HG02885 (cell line): ENCODE measurements at regions not wholly inside any gene's neighbourhood (a gene's known extent, or its start where the extent isn't known, plus 50 kb on each side); places are given as distances from the start of the nearest gene placed in this dataset.
"Not testable (repeated sequence)": the region's sequence is repeated elsewhere in the genome, so short reads cannot be mapped to it uniquely, and the experiment has no call there.

Experiments used
- ATAC-seq: cut with Tn5 transposase; IDR thresholded peaks from one replicate; pipeline ENCODE4 v1.9.1; 2021; ENCODE audit warnings: mild to moderate bottlenecking; ENCODE audit not compliant: unreplicated experiment, poor library complexity

- peak; percentile 71 for ATAC-seq
Observed at GRCh38 chr9:6106711-6107339, 91.4 kb upstream of the RANBP6 start.

GRCh38 chr9:6105738-6106137 is 90.3 kb upstream of the RANBP6 start:
- ATAC-seq = no peak

GRCh38 chr9:6104406-6104805 is 89.0 kb upstream of the RANBP6 start:
- ATAC-seq = not testable (repeated sequence)

- ATAC-seq = not testable (repeated sequence)
Observed at GRCh38 chr9:6103911-6104310, 88.5 kb upstream of the RANBP6 start.

DNA sequence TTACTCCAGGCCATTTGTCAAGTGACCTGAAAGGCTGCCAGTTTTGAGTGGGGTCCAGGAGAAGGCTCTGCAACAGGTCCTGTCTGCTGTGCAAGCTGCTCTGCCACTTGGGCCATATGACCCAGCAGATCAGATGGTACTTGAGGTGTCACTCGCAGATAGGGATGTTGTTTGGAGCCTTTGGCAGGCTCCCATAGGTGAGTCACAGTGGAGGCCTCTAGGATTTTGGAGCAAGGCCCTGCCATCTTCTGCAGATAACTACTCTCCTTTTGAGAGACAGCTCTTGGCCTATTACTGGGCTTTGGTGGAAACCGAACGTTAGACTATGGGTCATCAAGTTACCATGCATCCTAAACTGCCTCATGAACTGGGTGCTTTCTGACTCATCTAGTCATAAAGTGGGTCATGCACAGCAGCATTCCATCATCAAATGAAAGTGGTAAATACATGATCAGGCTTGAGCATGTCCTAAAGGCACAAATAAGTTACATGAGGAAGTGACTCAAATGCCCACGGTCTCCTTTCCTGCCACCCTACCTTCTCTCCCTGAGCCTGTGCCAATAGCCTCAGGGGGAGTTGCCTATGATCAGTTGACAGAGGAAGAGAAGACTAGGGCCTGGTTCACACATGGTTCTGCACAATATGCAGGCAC is 87.0 kb upstream of the RANBP6 start:
- ATAC-seq = not testable (repeated sequence)

DNA sequence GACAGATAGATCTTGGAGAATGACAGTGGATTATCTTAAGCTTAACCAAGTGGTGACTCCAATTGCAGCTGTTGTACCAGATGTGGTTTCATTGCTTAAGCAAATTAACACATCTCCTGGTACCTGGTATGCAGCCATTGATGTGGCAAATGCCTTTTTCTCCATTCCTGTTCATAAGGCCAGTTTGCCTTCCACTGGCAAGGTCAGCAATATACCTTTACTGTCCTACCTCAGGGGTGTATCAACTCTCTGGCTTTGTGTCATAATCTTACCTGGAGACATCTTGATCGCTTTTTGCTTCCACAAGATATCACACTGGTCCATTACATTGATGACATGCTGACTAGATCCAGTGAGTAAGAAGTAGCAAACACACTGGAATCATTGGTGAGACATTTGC is 86.3 kb upstream of the RANBP6 start:
- ATAC-seq = not testable (repeated sequence)

DNA sequence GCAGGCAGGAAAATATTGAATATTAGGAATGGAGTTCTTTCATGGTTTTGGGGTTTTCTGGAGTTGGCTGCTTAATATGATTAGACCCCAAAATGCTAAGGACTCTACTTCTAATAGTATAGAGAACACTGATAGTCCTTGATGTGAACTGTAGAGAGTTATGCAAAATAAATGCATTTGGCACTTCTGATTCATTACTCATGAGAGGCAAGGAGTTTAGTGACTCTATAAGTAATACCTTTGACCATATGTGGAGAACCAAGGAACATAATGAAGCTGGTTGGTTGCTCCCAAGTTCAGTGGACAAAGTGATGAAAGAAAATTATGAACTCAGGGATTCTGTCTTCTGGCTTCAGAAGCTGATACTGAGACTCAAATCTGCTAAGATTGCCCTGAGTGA is 83.9 kb upstream of the RANBP6 start:
- not testable (repeated sequence) for ATAC-seq

DNA sequence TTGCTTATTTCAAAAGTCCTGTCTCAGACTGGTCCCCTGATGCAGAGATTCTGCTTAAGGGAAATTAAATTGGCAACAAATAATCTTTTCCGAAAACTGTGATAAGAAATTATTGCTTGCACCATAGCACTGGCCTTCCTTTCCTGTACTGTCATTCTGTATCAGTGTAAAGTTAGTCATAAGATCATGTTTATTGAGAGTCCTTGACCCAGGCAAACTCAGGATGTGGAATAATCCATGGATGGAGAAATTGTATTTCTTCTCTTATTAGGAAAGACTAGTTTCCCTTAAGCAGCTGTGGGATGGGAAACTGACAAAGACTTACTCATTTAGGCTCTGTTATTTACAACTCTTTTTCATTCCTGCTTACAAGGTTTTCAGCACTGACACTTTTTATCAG is 83.0 kb upstream of the RANBP6 start:
- no peak for ATAC-seq

DNA sequence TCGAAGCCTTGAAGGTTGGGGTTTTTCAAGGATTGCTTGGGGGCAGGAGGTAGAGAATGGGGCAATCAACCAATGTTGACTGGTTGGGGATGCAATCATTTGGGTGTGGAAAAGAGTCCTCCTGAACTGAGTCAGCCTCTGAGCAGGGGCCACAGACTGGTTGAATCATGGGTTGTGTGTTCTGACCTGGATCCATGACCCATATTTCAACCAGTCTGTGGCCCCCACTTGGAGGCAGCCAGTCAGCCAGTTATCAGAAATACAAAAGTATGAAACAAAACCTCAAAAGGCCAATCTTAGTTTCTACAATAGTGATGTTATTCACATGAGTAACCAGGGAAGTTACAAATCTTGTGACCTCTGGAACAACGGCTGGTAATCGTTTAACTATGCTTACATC is 81.4 kb upstream of the RANBP6 start:
- ATAC-seq = no peak

DNA sequence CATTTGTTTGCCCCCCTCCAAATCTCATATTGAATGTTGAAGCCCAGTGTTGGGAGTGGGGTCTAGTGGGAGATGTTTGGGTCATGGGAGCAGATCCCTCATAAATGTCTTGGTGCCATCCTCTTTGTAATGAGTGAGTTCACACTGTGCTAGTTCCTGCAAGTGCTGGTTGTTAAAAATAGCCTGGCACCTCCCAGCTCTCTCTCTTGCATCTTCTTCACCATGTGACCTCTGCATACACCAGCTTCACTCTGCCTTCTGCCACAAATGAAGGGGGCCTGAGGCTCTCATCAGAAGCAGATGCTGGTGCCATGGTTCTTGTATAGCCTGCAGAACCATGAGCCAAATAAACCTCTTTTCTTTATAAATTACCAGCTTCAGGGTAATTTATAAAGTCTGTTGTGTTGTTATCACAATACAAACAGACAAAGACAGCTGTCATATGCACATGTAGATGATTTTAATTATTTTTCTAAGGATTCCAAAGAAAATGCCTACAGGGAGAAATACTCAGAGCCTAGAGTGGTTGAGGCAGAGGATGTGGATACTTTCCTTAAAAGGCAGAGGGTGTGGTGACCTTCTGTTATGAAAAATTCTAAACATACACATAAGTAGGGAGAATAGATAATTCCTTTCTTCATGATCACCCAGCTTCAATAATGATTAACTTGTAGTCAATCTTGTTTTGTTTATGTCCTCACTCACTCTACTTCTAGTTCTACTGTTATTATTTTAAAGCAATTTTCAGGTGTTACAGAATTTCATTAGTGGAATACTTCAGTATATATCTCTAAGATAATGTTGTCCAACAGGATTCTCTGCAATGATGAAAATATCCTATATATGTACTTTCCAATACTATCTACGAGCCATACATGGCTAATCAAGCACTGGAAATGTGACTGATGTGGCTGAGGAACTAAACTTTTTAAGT is 75.1 kb upstream of the RANBP6 start:
- no peak for ATAC-seq

DNA sequence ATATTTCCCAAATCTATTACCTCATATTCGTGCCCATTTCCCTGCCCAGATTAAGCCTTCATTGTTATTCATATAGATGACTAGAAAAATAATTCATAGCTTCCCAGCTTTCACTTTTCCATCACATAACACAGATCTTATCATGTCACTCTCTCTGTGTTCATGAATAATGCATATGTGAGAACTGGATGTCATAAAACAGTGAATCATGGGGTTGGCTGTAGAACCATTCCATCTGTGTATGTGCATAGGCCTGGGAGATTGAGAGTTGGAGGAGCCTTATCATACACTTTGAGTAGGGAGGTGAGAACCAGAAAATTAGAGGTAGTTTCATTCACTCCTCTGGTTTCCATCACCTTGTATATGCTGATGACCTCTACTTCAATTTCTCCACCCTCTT is 73.9 kb upstream of the RANBP6 start:
- no peak for ATAC-seq

GRCh38 chr9:6086006-6086655 is 70.7 kb upstream of the RANBP6 start:
- ATAC-seq = no peak

GRCh38 chr9:6080154-6080716 is 64.8 kb upstream of the RANBP6 start:
- no peak for ATAC-seq

GRCh38 chr9:6079386-6079785 is 64.0 kb upstream of the RANBP6 start:
- ATAC-seq = no peak

DNA sequence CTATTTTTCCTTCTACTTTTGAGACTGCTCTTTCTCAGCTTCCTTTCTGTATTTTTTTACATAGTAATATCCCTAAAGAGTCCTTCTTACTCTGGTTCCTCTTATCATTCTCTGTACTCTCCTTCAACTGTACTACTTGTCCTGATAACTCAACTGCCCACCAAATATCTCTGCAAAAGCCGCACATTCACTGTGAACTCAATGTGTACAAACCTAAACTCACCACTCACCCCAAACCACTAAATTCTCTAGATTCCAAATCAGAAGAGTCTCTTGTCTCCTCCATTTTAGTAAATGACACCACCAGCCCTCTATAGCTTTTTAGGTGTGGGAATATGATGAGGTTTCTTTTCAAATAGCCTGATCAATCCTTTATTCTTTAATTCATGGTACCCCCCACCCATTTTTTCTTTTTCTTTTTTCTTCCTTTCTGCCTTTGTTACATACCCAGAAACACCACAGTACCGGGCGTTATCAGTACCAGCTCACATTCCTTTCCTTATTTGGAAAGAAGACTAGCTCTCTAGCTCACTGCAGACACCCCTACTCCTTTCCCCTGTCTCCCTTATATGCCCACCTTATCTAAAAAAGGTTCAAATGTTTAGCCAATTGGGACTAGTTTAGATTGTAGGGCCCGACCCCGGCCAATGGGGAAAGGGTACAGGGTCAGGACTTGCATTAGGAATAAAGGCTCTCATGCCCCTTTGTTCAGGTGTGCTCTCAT is 63.1 kb upstream of the RANBP6 start:
- no peak for ATAC-seq

DNA sequence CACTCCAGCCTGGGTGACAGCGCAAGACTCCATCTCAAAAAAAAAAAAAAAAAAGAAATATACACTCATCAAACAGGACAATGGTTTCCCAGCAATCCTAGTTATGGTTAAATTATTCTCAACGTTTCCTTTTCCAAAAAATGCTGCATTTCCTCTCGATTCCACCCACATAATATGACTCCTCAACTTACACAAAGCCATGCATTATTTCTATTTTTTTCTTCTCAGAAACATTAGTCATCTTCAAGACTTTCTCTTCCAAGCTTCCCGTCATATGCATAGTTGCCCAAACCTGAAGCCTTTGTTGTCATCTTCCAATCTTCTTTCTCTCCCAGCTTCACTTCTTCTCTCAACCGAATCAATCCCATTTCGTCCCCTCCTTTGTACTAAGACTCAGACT is 61.4 kb upstream of the RANBP6 start:
- ATAC-seq = no peak

DNA sequence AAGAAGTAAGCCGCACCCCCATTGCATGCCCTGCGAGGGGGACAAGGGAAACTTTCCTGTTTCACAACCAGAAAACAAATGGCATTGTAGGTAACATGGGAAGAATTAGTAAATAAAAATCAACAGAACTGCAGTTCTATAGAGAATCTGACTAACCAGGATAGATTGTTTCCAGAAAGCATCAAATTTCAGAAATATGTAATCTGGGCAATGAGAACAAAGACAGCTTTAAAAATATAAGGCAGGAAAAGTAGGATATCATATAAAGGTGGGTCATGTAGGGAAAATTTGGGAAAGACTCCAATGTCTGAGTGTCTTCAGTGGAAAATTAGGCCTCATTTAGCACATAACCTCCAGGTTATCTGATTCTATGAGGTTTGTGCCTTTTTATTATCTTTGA is 58.3 kb upstream of the RANBP6 start:
- no peak for ATAC-seq

GRCh38 chr9:6072865-6073264 is 57.4 kb upstream of the RANBP6 start:
- no peak for ATAC-seq

DNA sequence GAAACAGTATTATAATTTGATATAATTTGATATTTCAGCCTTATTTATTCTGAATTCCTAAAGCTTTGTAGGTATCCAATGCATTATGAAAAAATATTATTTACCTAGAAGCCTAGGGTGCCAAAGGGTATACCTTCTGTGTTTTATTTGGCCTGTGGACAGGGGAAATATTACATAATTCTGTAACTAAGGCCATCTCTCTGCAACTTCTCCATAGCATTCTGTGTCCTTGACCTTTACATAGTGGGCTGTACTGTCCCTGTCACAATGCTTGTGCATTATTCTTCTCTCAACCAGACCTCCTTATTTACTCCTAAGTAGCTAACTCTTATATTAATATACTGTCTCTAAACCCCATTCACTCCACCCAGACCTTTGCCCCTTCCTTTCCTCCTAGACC is 57.0 kb upstream of the RANBP6 start:
- ATAC-seq = no peak

- ATAC-seq = peak; percentile 94
Observed at GRCh38 chr9:6068983-6069382, 53.6 kb upstream of the RANBP6 start.
